22Rv1 (cell line): ENCODE measurements at regions not wholly inside any gene's neighbourhood (a gene's known extent, or its start where the extent isn't known, plus 50 kb on each side); places are given as distances from the start of the nearest gene placed in this dataset.

Source experiments
- ZFX ChIP-seq: fragments of 450-650 bp; IDR thresholded peaks from 2 replicates; pipeline ENCODE4 v1.6.1; 2017; ENCODE audit warnings: antibody characterized with exemption, borderline replicate concordance
- TF ChIP-seq, protein P1 (sequence below): fragments of 450-650 bp; IDR thresholded peaks from 2 replicates; pipeline ENCODE4 v1.5.1; 2017; ENCODE audit warnings: mild to moderate bottlenecking

DNA sequence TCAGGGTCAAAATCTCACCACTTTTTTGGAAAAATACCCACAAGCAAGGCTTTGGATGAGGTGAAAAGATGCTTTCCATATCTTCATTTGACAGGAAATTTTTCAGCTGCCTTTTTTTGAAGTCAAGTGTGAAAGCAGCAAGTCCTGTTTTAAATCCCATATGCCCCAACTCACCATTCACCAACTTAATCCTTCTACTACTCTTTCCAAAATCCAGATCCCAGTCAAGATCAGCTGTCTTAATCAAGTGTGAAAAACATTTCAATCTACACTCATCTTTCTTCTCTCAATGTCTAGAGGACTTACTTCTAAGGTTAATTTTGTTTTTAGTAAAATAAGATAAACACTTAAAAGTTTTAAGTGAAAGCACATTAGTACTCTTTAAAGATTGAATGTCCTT, 128.4 kb upstream of the CEP126 start:
- TF ChIP-seq, protein P1, sequence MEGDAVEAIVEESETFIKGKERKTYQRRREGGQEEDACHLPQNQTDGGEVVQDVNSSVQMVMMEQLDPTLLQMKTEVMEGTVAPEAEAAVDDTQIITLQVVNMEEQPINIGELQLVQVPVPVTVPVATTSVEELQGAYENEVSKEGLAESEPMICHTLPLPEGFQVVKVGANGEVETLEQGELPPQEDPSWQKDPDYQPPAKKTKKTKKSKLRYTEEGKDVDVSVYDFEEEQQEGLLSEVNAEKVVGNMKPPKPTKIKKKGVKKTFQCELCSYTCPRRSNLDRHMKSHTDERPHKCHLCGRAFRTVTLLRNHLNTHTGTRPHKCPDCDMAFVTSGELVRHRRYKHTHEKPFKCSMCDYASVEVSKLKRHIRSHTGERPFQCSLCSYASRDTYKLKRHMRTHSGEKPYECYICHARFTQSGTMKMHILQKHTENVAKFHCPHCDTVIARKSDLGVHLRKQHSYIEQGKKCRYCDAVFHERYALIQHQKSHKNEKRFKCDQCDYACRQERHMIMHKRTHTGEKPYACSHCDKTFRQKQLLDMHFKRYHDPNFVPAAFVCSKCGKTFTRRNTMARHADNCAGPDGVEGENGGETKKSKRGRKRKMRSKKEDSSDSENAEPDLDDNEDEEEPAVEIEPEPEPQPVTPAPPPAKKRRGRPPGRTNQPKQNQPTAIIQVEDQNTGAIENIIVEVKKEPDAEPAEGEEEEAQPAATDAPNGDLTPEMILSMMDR, result no peak
- TF ChIP-seq ZFX, result no peak
